Liver (tissue), 3 donors: ENCODE measurements at regions not wholly inside any gene's neighbourhood (a gene's known extent, or its start where the extent isn't known, plus 50 kb on each side); places are given as distances from the start of the nearest gene placed in this dataset.

ENCODE experiments used
- ATF3 ChIP-seq: IDR thresholded peaks from 2 replicates; pipeline ENCODE4 v1.6.1; 2016; ENCODE audit warnings: antibody characterized with exemption
- CTCF ChIP-seq: fragments of 150-350 bp; IDR thresholded peaks from 2 replicates; pipeline ENCODE4 v1.5.1; 2017; ENCODE audit warnings: improper control_type of control experiment, low read depth, low read length; ENCODE audit not compliant: missing input control
- EGR1 ChIP-seq, 2 donors: IDR thresholded peaks; 2 replicates each; pipeline ENCODE4 v1.6.1; 2016 to 2018; ENCODE audit warnings: antibody characterized with exemption in 2 of 2, low read depth in 2 of 2
- FOXA1 ChIP-seq: IDR thresholded peaks from 2 replicates; pipeline ENCODE4 v1.6.1; 2016; ENCODE audit warnings: antibody characterized with exemption
- FOXA2 ChIP-seq: IDR thresholded peaks from 2 replicates; pipeline ENCODE4 v1.6.1; 2016; ENCODE audit warnings: antibody characterized with exemption
- GABPA ChIP-seq, 2 donors: IDR thresholded peaks in 1 of 2; conservative IDR thresholded peaks in 1 of 2; 2 replicates each; pipeline ENCODE4 v1.6.1; 2016; ENCODE audit warnings: antibody characterized with exemption in 2 of 2, mild to moderate bottlenecking in 1 of 2, moderate library complexity in 1 of 2
- MAX ChIP-seq: IDR thresholded peaks from 2 replicates; pipeline ENCODE4 v1.6.1; 2016; ENCODE audit warnings: antibody characterized with exemption
- RAD21 ChIP-seq, 2 donors: IDR thresholded peaks; 2 replicates each; pipeline ENCODE4 v1.6.1; 2016; ENCODE audit warnings: antibody characterized with exemption in 2 of 2, mild to moderate bottlenecking in 2 of 2
- REST ChIP-seq: IDR thresholded peaks from 2 replicates; pipeline ENCODE4 v1.6.1; 2016; ENCODE audit warnings: antibody characterized with exemption, mild to moderate bottlenecking
- SP1 ChIP-seq: IDR thresholded peaks from 2 replicates; pipeline ENCODE4 v1.6.1; 2018; ENCODE audit warnings: antibody characterized with exemption, mild to moderate bottlenecking
- YY1 ChIP-seq: IDR thresholded peaks from 2 replicates; pipeline ENCODE4 v1.6.1; 2016; ENCODE audit warnings: antibody characterized with exemption, mild to moderate bottlenecking
- donor health status: healthy.
- donor health status: healthy.

- TF ChIP-seq GABPA (IDR thresholded peaks at IDR 0.05 in 1 of 2, conservative IDR thresholded peaks at IDR 0.05 in 1 of 2) (no peak), CTCF (no peak), EGR1 (IDR thresholded peaks at IDR 0.05; ENCODE audit: low read depth in 2 of 2) (no peak), MAX (no peak), FOXA2 (no peak), YY1 (no peak), FOXA1 (no peak), REST (no peak), RAD21 (IDR thresholded peaks at IDR 0.05) (no peak), ATF3 (no peak), SP1 (no peak)
Measured at GRCh38 chr2:196226707-196227065, 55.3 kb upstream of the STK17B start.
